SJCRH30 (cell line): ENCODE measurements at regions not wholly inside any gene's neighbourhood (a gene's known extent, or its start where the extent isn't known, plus 50 kb on each side); places are given as distances from the start of the nearest gene placed in this dataset.
A peak's percentile ranks its signal among the peaks of the same experiment; 100 is the strongest.
"Not testable (repeated sequence)": the region's sequence is repeated elsewhere in the genome, so short reads cannot be mapped to it uniquely, and the experiment has no call there.

ENCODE experiments used
- DNase-seq, 2 experiments: peaks; one replicate each; pipeline ENCODE4 v3.0.0-alpha.2; 2015 to 2020
- H3K27ac ChIP-seq: fragments of 250-450 bp; sonication (Bioruptor Pico); 2 replicates; pipeline ENCODE4 v1.5.1; 2020; ENCODE audit warnings: mild to moderate bottlenecking, moderate library complexity
- H3K27me3 ChIP-seq: fragments of 250-450 bp; sonication (Bioruptor Pico); 2 replicates; pipeline ENCODE4 v1.5.1; 2020; ENCODE audit warnings: mild to moderate bottlenecking, moderate library complexity
- H3K36me3 ChIP-seq: fragments of 250-450 bp; sonication (Bioruptor Pico); 2 replicates; pipeline ENCODE4 v1.5.1; 2020; ENCODE audit warnings: mild to moderate bottlenecking, moderate library complexity
- H3K4me1 ChIP-seq: fragments of 250-450 bp; sonication (Bioruptor Pico); 2 replicates; pipeline ENCODE4 v1.5.1; 2020; ENCODE audit warnings: mild to moderate bottlenecking, moderate library complexity
- H3K4me3 ChIP-seq: fragments of 250-450 bp; sonication (Bioruptor Pico); 2 replicates; pipeline ENCODE4 v1.5.1; 2020; ENCODE audit warnings: mild to moderate bottlenecking, moderate library complexity
- H3K9me3 ChIP-seq: fragments of 250-450 bp; sonication (Bioruptor Pico); replicated peaks from 2 replicates; pipeline ENCODE4 v1.5.1; 2020; ENCODE audit warnings: mild to moderate bottlenecking, moderate library complexity

- not testable (repeated sequence) for DNase-seq, H3K4me3 ChIP-seq, H3K4me1 ChIP-seq, H3K36me3 ChIP-seq, H3K27ac ChIP-seq, H3K9me3 ChIP-seq, H3K27me3 ChIP-seq
Measured at GRCh38 chr22:11795979-11796378, 3732.0 kb upstream of the OR11H1 start.

- H3K9me3 ChIP-seq, H3K4me1 ChIP-seq, H3K36me3 ChIP-seq, DNase-seq, H3K27ac ChIP-seq, H3K4me3 ChIP-seq, H3K27me3 ChIP-seq: not testable (repeated sequence)
Measured at GRCh38 chr22:11815481-11815880, 3712.5 kb upstream of the OR11H1 start.

GRCh38 chr22:11818845-11819244 lies 3709.1 kb upstream of the OR11H1 start:
- H3K4me1 ChIP-seq, H3K36me3 ChIP-seq, H3K27ac ChIP-seq, H3K27me3 ChIP-seq, H3K9me3 ChIP-seq, H3K4me3 ChIP-seq: not testable (repeated sequence)
- DNase-seq: peak in 1 of 2 experiments; percentile 1

- H3K27me3 ChIP-seq, H3K4me3 ChIP-seq, H3K4me1 ChIP-seq: not testable (repeated sequence)
Measured at GRCh38 chr22:11822326-11822725, 3705.7 kb upstream of the OR11H1 start.

GRCh38 chr22:11825009-11825408 lies 3703.0 kb upstream of the OR11H1 start:
- H3K4me1 ChIP-seq, H3K36me3 ChIP-seq, H3K27me3 ChIP-seq, DNase-seq, H3K9me3 ChIP-seq, H3K4me3 ChIP-seq, H3K27ac ChIP-seq: not testable (repeated sequence)

More at GRCh38 chr22:11822326-11822725, 3705.7 kb upstream of the OR11H1 start:
- not testable (repeated sequence) for H3K36me3 ChIP-seq, H3K27ac ChIP-seq, DNase-seq, H3K9me3 ChIP-seq

GRCh38 chr22:11826000-11826399 lies 3702.0 kb upstream of the OR11H1 start:
- not testable (repeated sequence) for H3K27ac ChIP-seq, H3K4me3 ChIP-seq, H3K9me3 ChIP-seq, H3K27me3 ChIP-seq, H3K36me3 ChIP-seq, DNase-seq, H3K4me1 ChIP-seq

- not testable (repeated sequence) for H3K27me3 ChIP-seq, H3K36me3 ChIP-seq, H3K4me3 ChIP-seq, H3K27ac ChIP-seq, H3K4me1 ChIP-seq, H3K9me3 ChIP-seq
- DNase-seq: peak; percentile 70 to 78
Measured at GRCh38 chr22:11829426-11829825, 3698.6 kb upstream of the OR11H1 start.
